ENCODE measurements at regions not wholly inside any gene's neighbourhood (a gene's known extent, or its start where the extent isn't known, plus 50 kb on each side); places are given as distances from the start of the nearest gene placed in this dataset.

DNA sequence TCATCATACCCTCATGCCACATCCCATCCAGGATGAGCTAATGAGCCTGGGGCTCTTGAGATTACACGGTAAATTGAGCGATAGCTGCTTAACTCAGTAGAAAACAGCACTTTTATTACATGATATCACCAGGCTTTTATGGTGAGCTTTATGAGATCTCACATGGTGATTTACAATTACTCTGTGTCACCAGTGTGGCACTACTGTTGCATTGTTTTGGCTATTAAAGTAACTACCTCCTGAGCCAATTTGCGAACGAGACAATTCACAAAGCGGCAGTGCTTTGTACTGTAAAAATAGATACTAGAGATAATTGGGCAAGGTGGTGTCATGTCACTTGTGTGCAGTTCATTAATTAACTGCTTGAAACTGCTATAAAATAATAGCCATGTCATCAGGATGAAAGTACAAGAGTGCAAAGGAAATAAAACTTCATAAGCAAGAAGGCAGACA, 767.7 kb upstream of the ADGRL2 start:
- no peak for TF ChIP-seq POLR2A (IDR thresholded peaks at IDR 0.05)
- TF ChIP-seq, protein P1, sequence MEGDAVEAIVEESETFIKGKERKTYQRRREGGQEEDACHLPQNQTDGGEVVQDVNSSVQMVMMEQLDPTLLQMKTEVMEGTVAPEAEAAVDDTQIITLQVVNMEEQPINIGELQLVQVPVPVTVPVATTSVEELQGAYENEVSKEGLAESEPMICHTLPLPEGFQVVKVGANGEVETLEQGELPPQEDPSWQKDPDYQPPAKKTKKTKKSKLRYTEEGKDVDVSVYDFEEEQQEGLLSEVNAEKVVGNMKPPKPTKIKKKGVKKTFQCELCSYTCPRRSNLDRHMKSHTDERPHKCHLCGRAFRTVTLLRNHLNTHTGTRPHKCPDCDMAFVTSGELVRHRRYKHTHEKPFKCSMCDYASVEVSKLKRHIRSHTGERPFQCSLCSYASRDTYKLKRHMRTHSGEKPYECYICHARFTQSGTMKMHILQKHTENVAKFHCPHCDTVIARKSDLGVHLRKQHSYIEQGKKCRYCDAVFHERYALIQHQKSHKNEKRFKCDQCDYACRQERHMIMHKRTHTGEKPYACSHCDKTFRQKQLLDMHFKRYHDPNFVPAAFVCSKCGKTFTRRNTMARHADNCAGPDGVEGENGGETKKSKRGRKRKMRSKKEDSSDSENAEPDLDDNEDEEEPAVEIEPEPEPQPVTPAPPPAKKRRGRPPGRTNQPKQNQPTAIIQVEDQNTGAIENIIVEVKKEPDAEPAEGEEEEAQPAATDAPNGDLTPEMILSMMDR (IDR thresholded peaks at IDR 0.05): no peak
- TF ChIP-seq POLR2AphosphoS5 (IDR thresholded peaks at IDR 0.05): no peak

Data from prostate gland (tissue), 2 donors.